ENCODE measurements at regions not wholly inside any gene's neighbourhood (a gene's known extent, or its start where the extent isn't known, plus 50 kb on each side); places are given as distances from the start of the nearest gene placed in this dataset.
A peak's percentile ranks its signal among the peaks of the same experiment; 100 is the strongest.
"Not testable (repeated sequence)": the region's sequence is repeated elsewhere in the genome, so short reads cannot be mapped to it uniquely, and the experiment has no call there.

DNA sequence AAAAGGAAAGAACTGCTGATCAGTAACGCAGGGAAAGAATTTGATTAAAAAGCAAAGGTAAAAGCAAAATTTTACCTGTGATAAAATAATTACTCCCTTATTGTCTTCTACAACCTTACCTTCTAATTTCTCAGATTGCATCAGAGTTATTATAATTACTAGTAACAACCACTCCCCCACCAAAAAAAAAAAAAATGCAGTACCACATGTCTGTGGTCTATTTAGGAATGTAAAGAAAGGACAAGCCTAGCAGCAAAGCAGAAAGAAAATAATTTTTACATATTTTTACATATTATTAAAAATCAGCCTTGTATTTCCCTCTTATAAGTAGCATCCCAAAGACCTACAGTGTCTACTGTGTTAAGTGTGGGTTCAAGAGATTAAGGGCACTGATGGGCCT is 430.4 kb downstream of the TFEC start:
- Histone ChIP-seq H3K4me3 (ENCODE audit: low read depth, low read length) (no peak overlapping the region), H3K36me3 (ENCODE audit: control insufficient read depth, insufficient read depth, low read length) (no peaks in the 10 kb centered on the region), H3K27me3 (ENCODE audit: control insufficient read depth, insufficient read depth, low read length) (no peaks in the 10 kb centered on the region)
- TF ChIP-seq, protein P1, sequence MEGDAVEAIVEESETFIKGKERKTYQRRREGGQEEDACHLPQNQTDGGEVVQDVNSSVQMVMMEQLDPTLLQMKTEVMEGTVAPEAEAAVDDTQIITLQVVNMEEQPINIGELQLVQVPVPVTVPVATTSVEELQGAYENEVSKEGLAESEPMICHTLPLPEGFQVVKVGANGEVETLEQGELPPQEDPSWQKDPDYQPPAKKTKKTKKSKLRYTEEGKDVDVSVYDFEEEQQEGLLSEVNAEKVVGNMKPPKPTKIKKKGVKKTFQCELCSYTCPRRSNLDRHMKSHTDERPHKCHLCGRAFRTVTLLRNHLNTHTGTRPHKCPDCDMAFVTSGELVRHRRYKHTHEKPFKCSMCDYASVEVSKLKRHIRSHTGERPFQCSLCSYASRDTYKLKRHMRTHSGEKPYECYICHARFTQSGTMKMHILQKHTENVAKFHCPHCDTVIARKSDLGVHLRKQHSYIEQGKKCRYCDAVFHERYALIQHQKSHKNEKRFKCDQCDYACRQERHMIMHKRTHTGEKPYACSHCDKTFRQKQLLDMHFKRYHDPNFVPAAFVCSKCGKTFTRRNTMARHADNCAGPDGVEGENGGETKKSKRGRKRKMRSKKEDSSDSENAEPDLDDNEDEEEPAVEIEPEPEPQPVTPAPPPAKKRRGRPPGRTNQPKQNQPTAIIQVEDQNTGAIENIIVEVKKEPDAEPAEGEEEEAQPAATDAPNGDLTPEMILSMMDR (IDR thresholded peaks at IDR 0.05; ENCODE audit: insufficient read depth, low read length, poor library complexity, severe bottlenecking), result no peak
- DNase-seq (ENCODE audit: low read depth), result no peak

DNA sequence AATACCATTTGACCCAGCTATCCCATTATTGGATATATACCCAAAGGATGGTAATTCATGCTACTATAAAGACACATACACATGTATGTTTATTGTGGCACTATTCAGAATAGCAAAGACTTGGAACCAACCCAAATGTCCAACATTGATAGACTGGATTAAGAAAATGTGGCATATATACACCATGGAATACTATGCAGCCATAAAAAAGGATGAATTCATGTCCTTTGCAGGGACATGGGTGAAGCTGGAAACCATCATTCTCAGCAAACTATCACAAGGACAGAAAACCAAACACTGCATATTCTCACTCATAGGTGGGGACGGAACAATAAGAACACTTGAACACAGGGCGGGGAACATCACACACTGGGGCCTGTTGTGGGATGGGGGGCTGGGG is 431.4 kb downstream of the TFEC start:
- DNase-seq (ENCODE audit: low read depth), result not testable (repeated sequence)

DNA sequence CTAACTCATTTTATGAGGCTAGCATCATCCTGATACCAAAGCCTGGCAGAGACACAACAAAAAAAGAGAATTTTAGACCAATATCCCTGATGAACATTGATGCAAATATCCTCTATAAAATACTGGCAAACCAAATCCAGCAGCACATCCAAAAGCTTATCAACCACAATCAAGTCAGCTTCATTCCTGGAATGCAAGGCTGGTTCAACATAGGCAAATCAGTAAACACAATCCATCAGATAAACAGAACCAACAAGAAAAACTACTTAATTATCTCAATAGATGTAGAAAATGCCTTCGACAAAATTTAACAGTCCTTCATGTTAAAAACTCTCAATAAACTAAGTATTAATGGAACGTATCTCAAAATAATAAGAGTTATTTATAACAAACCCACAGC is 433.3 kb downstream of the TFEC start:
- H3K27me3 ChIP-seq (ENCODE audit: control insufficient read depth, insufficient read depth, low read length); DNase-seq (ENCODE audit: low read depth); H3K4me3 ChIP-seq (ENCODE audit: low read depth, low read length); H3K36me3 ChIP-seq (ENCODE audit: control insufficient read depth, insufficient read depth, low read length): not testable (repeated sequence)

More for the DNA sequence above, 431.4 kb downstream of the TFEC start:
- not testable (repeated sequence) for H3K27me3 ChIP-seq (ENCODE audit: control insufficient read depth, insufficient read depth, low read length); H3K36me3 ChIP-seq (ENCODE audit: control insufficient read depth, insufficient read depth, low read length); H3K4me3 ChIP-seq (ENCODE audit: low read depth, low read length)

DNA sequence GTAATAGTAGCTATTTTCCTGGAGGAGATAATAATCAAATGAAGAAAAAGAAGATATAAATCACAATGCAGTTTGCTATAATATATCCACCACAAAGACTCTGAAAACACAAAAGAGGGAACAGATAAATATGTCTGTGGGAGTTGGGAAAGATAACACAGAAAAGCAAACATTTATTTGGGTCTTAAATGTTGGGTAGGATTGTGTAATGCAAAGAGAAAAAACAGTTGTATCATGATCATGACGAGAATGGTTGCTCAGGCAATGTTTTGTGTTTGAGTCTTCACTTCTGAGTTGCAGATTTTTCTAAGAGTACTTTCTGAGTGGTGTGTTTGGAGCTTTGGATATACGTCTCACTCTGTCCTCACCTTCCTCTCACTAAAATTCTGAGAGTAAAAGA is 437.5 kb downstream of the TFEC start:
- no peaks in the 10 kb centered on the region for H3K36me3 ChIP-seq (ENCODE audit: control insufficient read depth, insufficient read depth, low read length)
- TF ChIP-seq, protein P1 (IDR thresholded peaks at IDR 0.05; ENCODE audit: insufficient read depth, low read length, poor library complexity, severe bottlenecking), result no peak
- H3K4me3 ChIP-seq (ENCODE audit: low read depth, low read length), result no peak overlapping the region
- no peaks in the 10 kb centered on the region for H3K27me3 ChIP-seq (ENCODE audit: control insufficient read depth, insufficient read depth, low read length)
- DNase-seq (ENCODE audit: low read depth), result no peak

DNA sequence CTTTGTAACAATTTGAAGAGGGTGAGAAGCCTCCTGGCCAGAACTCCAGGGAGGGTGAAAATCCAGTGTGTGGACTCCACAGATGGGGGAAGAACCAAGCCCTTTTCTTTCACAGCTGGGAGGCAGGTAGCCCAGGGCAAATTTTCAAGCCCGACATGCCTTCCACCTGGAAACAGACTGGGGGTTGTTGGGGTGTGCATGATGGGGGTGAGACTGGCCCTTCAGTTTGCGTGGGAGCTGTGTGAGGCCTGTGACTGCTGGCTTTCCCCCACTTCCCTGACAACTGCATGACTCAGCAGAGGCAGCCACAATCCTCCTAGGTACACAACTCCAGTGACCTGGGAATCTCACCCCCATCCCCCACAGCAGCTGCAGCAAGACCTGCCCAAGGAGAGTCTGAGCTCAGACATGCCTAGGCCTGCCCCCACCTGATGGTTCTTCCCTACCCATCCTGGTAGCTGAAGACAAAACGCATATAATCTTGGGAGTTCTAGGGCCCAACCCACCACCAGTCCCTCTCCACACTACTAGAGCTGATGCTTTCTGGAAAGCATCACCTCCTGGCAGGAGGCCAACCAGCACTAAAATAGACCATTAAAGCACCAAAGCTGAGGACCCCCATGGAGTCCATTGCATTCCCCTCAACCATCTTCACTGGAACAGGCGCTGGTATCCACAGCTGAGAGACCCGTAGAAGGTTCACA is 445.4 kb downstream of the TFEC start:
- DNase-seq (ENCODE audit: low read depth), result peak; percentile 2
- TF ChIP-seq, protein P1 (IDR thresholded peaks at IDR 0.05; ENCODE audit: insufficient read depth, low read length, poor library complexity, severe bottlenecking), result no peak
- no peak overlapping the region for H3K4me3 ChIP-seq (ENCODE audit: low read depth, low read length)
- H3K27me3 ChIP-seq (ENCODE audit: control insufficient read depth, insufficient read depth, low read length), result no peaks in the 10 kb centered on the region
- no peaks in the 10 kb centered on the region for H3K36me3 ChIP-seq (ENCODE audit: control insufficient read depth, insufficient read depth, low read length)

DNA sequence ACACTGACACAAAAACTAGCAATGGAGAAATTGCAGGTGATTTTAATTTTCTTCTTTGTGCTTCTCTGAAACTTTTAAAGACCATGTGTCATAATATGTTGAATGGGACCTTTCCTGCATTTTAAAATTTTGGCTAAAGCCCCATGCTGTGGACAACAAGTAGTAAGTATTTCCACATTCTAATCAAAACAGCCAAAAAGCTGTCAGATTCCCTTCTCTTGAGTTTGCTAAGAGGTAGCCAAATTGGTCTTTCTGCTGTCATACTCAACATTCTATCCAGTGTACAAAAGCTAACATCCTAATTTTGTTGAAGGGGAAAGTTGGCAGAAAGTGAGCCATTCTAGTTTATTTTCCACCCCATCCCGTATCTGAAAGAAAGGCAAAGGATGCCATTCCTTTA is 447.6 kb downstream of the TFEC start:
- no peaks in the 10 kb centered on the region for H3K27me3 ChIP-seq (ENCODE audit: control insufficient read depth, insufficient read depth, low read length)
- no peak for DNase-seq (ENCODE audit: low read depth)
- H3K36me3 ChIP-seq (ENCODE audit: control insufficient read depth, insufficient read depth, low read length), result no peaks in the 10 kb centered on the region
- no peak overlapping the region for H3K4me3 ChIP-seq (ENCODE audit: low read depth, low read length)
- TF ChIP-seq, protein P1 (IDR thresholded peaks at IDR 0.05; ENCODE audit: insufficient read depth, low read length, poor library complexity, severe bottlenecking), result no peak

DNA sequence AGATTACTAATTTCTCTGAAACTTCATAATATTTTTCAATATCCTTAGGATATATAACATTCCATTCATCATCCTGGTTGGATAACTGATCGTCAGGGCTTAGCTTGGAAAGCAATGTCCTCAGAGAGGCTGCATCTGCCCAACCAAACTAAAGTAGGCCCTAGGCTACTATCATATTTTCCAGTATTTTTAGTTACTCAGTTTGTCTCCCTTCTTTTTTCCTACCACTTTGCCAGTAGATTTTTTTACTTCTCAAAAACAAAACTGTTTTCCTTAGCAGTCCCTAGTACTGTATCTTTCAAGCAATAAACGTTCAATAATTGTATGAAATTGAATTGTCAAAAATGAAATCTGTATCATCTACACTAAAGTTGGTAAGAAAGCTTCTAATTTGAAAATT is 452.0 kb downstream of the TFEC start:
- H3K4me3 ChIP-seq (ENCODE audit: low read depth, low read length), result no peak overlapping the region
- H3K27me3 ChIP-seq (ENCODE audit: control insufficient read depth, insufficient read depth, low read length), result no peaks in the 10 kb centered on the region
- H3K36me3 ChIP-seq (ENCODE audit: control insufficient read depth, insufficient read depth, low read length), result no peaks in the 10 kb centered on the region
- no peak for DNase-seq (ENCODE audit: low read depth)
- TF ChIP-seq, protein P1 (IDR thresholded peaks at IDR 0.05; ENCODE audit: insufficient read depth, low read length, poor library complexity, severe bottlenecking), result no peak
